ENCODE measurements at regions not wholly inside any gene's neighbourhood (a gene's known extent, or its start where the extent isn't known, plus 50 kb on each side); places are given as distances from the start of the nearest gene placed in this dataset.

GRCh38 chr6:111984081-111984480 is 69.8 kb upstream of the CCN6 start:
- FAIRE-seq (no peak), ATAC-seq (no peak), DNase-seq (ENCODE audit: extremely low read depth in 1 of 4, low spot score in 3 of 4) (no peak)
- ChIA-PET CTCF (ENCODE audit: low intra/inter-chr PET ratio) (no interaction called here), POLR2A (no interaction called here)
- Histone ChIP-seq H4K20me1 (replicated peaks; ENCODE audit: control insufficient read depth, insufficient read depth, low read length) (no peaks in the 10 kb centered on the region), H2AFZ (ENCODE audit: low read depth, low read length) (no peak overlapping the region), H3K4me3 (no peak overlapping the region), H3K4me2 (ENCODE audit: insufficient read depth, low read length) (no peak overlapping the region), H3K9me3 (replicated peaks; ENCODE audit: control insufficient read depth, insufficient read depth, low read depth, low read length) (no peaks in the 10 kb centered on the region), H3K27ac (ENCODE audit: extremely low read depth, low read depth, low read length) (no peak overlapping the region), H3K9ac (ENCODE audit: insufficient read depth in 1 of 2, low read depth in 2 of 2, low read length in 2 of 2) (no peak overlapping the region), H3K36me3 (ENCODE audit: control insufficient read depth, insufficient read depth, low read length) (no peaks in the 10 kb centered on the region), H3K4me1 (replicated peaks in 1 of 2; ENCODE audit: control insufficient read depth in 2 of 2, insufficient read depth in 2 of 2, low read length in 2 of 2) (no peaks in the 10 kb centered on the region), H3K79me2 (ENCODE audit: control insufficient read depth, insufficient read depth, low read length) (no peaks in the 10 kb centered on the region), H3K9me1 (ENCODE audit: control insufficient read depth, insufficient read depth, low read length) (no peaks in the 10 kb centered on the region), H3K27me3 (ENCODE audit: control insufficient read depth in 2 of 2, insufficient read depth in 2 of 2, low read length in 2 of 2) (peaks cover 12 to 28% of the 10 kb centered on the region in 2 experiments; a peak in 4 of 5 replicates)
- TF ChIP-seq MTA2 (IDR thresholded peaks at IDR 0.05; ENCODE audit: low read depth) (no peak), ZNF384 (IDR thresholded peaks at IDR 0.05; ENCODE audit: low read depth, low read length) (no peak)
- intact Hi-C loops (cut with micrococcal nuclease) (no loop called here), in situ Hi-C loops (cut with MboI) (no loop called here)
- BruUV-seq (replicated peaks): no TSS peak
- WGBS (ENCODE audit: insufficient coverage, low coverage, missing lambda C conversion rate): 2% methylated on average over 4 of the region's 4 CpGs

DNA sequence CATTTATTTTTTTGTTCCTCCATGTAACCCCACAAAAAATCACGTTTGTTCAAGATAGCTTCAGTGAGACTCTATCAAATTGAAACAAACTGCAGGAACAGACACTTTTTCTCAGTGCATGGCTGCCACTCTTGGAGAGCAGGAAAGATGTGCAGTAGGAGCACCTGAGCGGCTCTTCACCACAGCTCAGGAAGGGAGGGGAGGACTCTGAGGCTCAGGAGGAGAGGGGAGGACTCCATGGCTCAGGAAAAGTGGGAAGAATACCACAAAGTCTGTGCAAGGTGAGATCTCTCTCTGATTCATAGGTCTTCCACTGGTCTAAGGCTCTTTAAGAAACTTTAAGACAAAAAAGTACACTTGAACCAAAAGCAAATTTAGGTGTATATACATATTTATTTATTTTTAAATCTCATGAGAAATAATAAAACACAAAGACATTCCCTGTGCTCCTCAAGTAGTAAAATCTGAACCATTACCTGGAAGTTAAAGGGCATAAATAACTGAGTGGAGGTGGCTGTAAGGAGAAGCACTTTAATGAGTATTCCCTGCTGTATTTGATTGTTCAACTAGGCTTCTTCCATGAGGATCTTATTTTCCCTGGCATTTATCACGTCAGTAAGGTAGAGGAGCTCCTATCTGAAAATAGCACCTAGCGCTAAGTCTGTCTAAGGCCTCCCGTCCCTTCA is 69.2 kb upstream of the CCN6 start:
- no TSS peak for BruUV-seq (replicated peaks)
- no peak for DNase-seq (ENCODE audit: extremely low read depth in 1 of 4, low spot score in 3 of 4)
- H3K36me3 ChIP-seq (ENCODE audit: control insufficient read depth, insufficient read depth, low read length): no peaks in the 10 kb centered on the region
- no peak overlapping the region for H2AFZ ChIP-seq (ENCODE audit: low read depth, low read length)
- no peak overlapping the region for H3K4me2 ChIP-seq (ENCODE audit: insufficient read depth, low read length)
- ChIA-PET POLR2A (interaction anchor here (0.9 kb wide), 1 partner anchor 8 kb away, joined by 3 read pairs; no protein-coding TSS in a partner anchor), CTCF (ENCODE audit: low intra/inter-chr PET ratio) (no interaction called here)
- H3K4me3 ChIP-seq: no peak overlapping the region
- H3K9ac ChIP-seq (ENCODE audit: insufficient read depth in 1 of 2, low read depth in 2 of 2, low read length in 2 of 2): no peak overlapping the region
- no peak for ATAC-seq
- no peaks in the 10 kb centered on the region for H3K9me1 ChIP-seq (ENCODE audit: control insufficient read depth, insufficient read depth, low read length)
- H3K4me1 ChIP-seq (replicated peaks in 1 of 2; ENCODE audit: control insufficient read depth in 2 of 2, insufficient read depth in 2 of 2, low read length in 2 of 2): no peaks in the 10 kb centered on the region
- peaks cover 10 to 29% of the 10 kb centered on the region in 2 experiments; a peak in 4 of 5 replicates for H3K27me3 ChIP-seq (ENCODE audit: control insufficient read depth in 2 of 2, insufficient read depth in 2 of 2, low read length in 2 of 2)
- 0% methylated on average over 5 of the region's 5 CpGs for WGBS (ENCODE audit: insufficient coverage, low coverage, missing lambda C conversion rate)
- H3K27ac ChIP-seq (ENCODE audit: extremely low read depth, low read depth, low read length): no peak overlapping the region
- H4K20me1 ChIP-seq (replicated peaks; ENCODE audit: control insufficient read depth, insufficient read depth, low read length): no peaks in the 10 kb centered on the region
- in situ Hi-C loops (cut with MboI) (no loop called here), intact Hi-C loops (cut with micrococcal nuclease) (no loop called here)
- no peaks in the 10 kb centered on the region for H3K79me2 ChIP-seq (ENCODE audit: control insufficient read depth, insufficient read depth, low read length)
- FAIRE-seq: no peak
- H3K9me3 ChIP-seq (replicated peaks; ENCODE audit: control insufficient read depth, insufficient read depth, low read depth, low read length): no peaks in the 10 kb centered on the region
- TF ChIP-seq NFYB (IDR thresholded peaks at IDR 0.05; ENCODE audit: extremely low read depth, insufficient read length) (no peak), ZNF699 (CRISPR knock-in tag; IDR thresholded peaks at IDR 0.05; ENCODE audit: insufficient replicate concordance) (no peak), NR2C1 (IDR thresholded peaks at IDR 0.05) (no peak), NR2C1 (tag; IDR thresholded peaks at IDR 0.05) (no peak), HNRNPH1 (optimal IDR thresholded peaks at IDR 0.05; ENCODE audit: low read depth, low read length) (no peak), ZBTB1 (CRISPR knock-in tag; IDR thresholded peaks at IDR 0.05; ENCODE audit: borderline replicate concordance, low read depth) (no peak), TARDBP (IDR thresholded peaks at IDR 0.05) (no peak), HDAC2 (IDR thresholded peaks at IDR 0.05) (no peak), HCFC1 (IDR thresholded peaks at IDR 0.05; ENCODE audit: low read depth, low read length) (no peak), NFXL1 (CRISPR knock-in tag; IDR thresholded peaks at IDR 0.05) (no peak), NUFIP1 (IDR thresholded peaks at IDR 0.05; ENCODE audit: partially characterized antibody) (no peak), ZNF239 (CRISPR knock-in tag; IDR thresholded peaks at IDR 0.05) (no peak), TOE1 (IDR thresholded peaks at IDR 0.05; ENCODE audit: borderline replicate concordance) (no peak), TOE1 (CRISPR knock-in tag; IDR thresholded peaks at IDR 0.05; ENCODE audit: borderline replicate concordance, low read depth) (no peak), U2AF1 (optimal IDR thresholded peaks at IDR 0.05; ENCODE audit: low read depth, low read length) (no peak), ZNF12 (CRISPR knock-in tag; IDR thresholded peaks at IDR 0.05) (no peak)
- TF ChIP-seq, protein P1, sequence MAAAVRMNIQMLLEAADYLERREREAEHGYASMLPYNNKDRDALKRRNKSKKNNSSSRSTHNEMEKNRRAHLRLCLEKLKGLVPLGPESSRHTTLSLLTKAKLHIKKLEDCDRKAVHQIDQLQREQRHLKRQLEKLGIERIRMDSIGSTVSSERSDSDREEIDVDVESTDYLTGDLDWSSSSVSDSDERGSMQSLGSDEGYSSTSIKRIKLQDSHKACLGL (CRISPR knock-in tag; IDR thresholded peaks at IDR 0.05; ENCODE audit: borderline replicate concordance, poor library complexity, severe bottlenecking): no peak

All from K562 (cell line).